NCI-H2227 (cell line): ENCODE measurements at regions not wholly inside any gene's neighbourhood (a gene's known extent, or its start where the extent isn't known, plus 50 kb on each side); places are given as distances from the start of the nearest gene placed in this dataset.

Source experiments
- DNase-seq: peaks from one replicate; lab custom pipeline; 2025; ENCODE audit not compliant: unreplicated experiment; lab: John Stamatoyannopoulos, UW

DNA sequence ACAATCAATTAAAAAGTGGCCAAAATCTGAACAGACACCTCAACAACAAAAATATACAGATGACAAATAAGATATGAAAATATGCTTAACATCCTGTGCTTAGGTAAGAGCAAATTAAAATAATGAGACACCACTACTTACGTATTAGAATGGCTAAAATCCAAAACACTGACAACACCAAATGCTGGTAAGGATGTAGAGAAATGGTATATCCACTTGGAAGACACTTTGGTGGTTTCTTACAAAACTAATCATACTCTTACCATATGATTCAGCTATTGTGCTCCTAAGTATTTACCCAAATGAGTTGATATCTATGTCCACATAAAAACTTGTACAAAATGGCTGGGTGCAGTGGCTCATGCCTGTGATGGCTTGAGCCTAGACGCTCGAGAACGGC is 51.7 kb upstream of the ZNF599 start:
- no peak for DNase-seq
